ENCODE measurements at regions not wholly inside any gene's neighbourhood (a gene's known extent, or its start where the extent isn't known, plus 50 kb on each side); places are given as distances from the start of the nearest gene placed in this dataset.

DNA sequence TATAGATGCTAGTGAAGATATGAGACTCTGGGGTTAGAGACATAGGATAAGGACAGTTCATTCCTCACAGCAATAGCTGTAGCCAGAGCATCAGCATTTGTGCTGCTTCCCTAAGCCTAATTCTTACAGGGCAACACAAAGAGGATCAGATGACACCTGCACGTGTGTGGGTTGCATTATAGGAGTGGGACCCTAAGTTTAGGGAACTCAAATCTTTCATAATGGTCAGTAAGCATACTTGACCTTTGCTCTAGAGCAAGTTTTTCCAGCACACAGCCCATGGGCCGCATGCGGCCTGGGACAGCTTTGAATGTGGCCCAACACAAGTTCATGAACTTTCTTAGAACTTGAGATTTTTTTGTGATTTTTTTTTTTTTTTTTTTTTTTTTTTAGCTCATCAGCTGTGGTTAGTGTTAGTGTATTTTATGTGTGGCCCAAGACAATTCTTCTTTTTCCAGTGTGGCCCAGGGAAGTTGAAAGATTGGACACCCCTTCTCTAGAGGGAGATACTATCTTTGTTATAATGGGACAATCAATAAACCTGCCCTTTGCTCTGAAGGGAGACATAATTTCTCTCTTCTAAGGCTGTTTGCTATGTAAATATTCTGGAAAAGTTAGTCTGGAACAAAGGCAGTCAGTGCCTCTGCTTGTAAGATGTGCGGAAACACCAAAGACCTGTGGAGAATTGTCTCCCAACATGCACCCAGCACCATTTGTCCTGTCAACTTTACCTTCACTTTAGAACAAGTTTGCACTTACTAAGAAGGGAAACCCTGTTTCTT lies 650.2 kb downstream of the ZNF674 start:
- FAIRE-seq (no peak), DNase-seq (ENCODE audit: insufficient read length, low spot score) (no peak)
- TF ChIP-seq TAF1 (IDR thresholded peaks at IDR 0.05; ENCODE audit: low read depth, low read length): no peak
- no peak for TF ChIP-seq SPI1 (IDR thresholded peaks at IDR 0.05; ENCODE audit: low read depth, low read length)
- no peak for TF ChIP-seq PAX5 (IDR thresholded peaks at IDR 0.05; ENCODE audit: insufficient read depth, low read length, severe bottlenecking)
- TF ChIP-seq POLR2A (IDR thresholded peaks at IDR 0.05; ENCODE audit: low read depth, low read length): no peak
- no peak for TF ChIP-seq POLR2AphosphoS5 (IDR thresholded peaks at IDR 0.05; ENCODE audit: low read depth, low read length)
- no peak for TF ChIP-seq POU2F2 (IDR thresholded peaks at IDR 0.05; ENCODE audit: low read depth, low read length)

DNA sequence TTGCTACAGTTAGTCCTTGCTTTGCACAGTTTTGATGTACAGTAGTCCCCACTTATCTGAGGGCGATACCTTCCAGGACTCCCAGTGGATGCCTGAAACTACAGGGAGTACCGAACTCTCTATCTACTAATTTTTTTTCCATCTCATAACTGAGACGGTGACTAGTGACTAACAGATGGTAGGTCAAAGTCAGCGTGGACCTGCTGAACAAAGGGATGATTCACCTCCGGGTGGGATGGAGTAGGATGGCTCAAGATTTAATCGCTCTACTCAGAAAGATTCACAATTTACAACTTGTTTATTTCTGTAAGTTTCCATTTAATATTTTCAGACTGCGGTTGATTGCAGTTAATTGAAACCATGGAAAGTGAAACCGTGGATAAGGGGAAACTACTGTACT lies 655.8 kb downstream of the ZNF674 start:
- no peak for FAIRE-seq
- no peak for TF ChIP-seq POLR2A (IDR thresholded peaks at IDR 0.05; ENCODE audit: low read depth, low read length)
- TF ChIP-seq SPI1 (IDR thresholded peaks at IDR 0.05; ENCODE audit: low read depth, low read length): no peak
- TF ChIP-seq TAF1 (IDR thresholded peaks at IDR 0.05; ENCODE audit: low read depth, low read length): no peak
- no peak for TF ChIP-seq POLR2AphosphoS5 (IDR thresholded peaks at IDR 0.05; ENCODE audit: low read depth, low read length)
- TF ChIP-seq POU2F2 (IDR thresholded peaks at IDR 0.05; ENCODE audit: low read depth, low read length): no peak
- TF ChIP-seq PAX5 (IDR thresholded peaks at IDR 0.05; ENCODE audit: insufficient read depth, low read length, severe bottlenecking): no peak
- no peak for DNase-seq (ENCODE audit: insufficient read length, low spot score)

DNA sequence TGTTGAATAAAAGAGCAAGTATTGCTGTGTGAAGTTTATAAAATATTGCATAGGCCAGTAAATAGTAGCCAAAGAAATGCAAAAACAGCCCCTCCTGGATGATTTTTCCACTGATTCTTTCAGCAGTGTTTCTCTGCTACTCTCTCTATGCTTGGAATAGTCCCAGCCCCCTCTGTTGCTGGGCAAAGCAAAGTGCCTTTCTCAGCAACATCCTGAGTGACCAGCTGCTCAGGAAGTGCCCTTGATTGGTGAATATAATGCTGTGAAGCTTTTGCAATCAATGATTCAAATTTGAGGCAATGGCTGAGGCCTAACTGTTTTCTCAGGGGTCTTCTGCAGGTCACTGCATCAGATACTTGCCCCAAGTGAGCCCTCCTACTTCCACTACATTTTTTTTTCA lies 656.7 kb downstream of the ZNF674 start:
- no peak for DNase-seq (ENCODE audit: insufficient read length, low spot score)
- no peak for FAIRE-seq

GRCh38 chrX:45885931-45886330 lies 659.3 kb downstream of the ZNF674 start:
- FAIRE-seq: no peak
- DNase-seq (ENCODE audit: insufficient read length, low spot score): no peak
- TF ChIP-seq POLR2A (IDR thresholded peaks at IDR 0.05; ENCODE audit: low read depth, low read length): no peak
- no peak for TF ChIP-seq POLR2AphosphoS5 (IDR thresholded peaks at IDR 0.05; ENCODE audit: low read depth, low read length)
- no peak for TF ChIP-seq TAF1 (IDR thresholded peaks at IDR 0.05; ENCODE audit: low read depth, low read length)
- TF ChIP-seq POU2F2 (IDR thresholded peaks at IDR 0.05; ENCODE audit: low read depth, low read length): no peak
- no peak for TF ChIP-seq PAX5 (IDR thresholded peaks at IDR 0.05; ENCODE audit: insufficient read depth, low read length, severe bottlenecking)
- TF ChIP-seq SPI1 (IDR thresholded peaks at IDR 0.05; ENCODE audit: low read depth, low read length): no peak

More for the DNA sequence above, 656.7 kb downstream of the ZNF674 start:
- TF ChIP-seq POLR2AphosphoS5 (IDR thresholded peaks at IDR 0.05; ENCODE audit: low read depth, low read length) (no peak), TAF1 (IDR thresholded peaks at IDR 0.05; ENCODE audit: low read depth, low read length) (no peak)

DNA sequence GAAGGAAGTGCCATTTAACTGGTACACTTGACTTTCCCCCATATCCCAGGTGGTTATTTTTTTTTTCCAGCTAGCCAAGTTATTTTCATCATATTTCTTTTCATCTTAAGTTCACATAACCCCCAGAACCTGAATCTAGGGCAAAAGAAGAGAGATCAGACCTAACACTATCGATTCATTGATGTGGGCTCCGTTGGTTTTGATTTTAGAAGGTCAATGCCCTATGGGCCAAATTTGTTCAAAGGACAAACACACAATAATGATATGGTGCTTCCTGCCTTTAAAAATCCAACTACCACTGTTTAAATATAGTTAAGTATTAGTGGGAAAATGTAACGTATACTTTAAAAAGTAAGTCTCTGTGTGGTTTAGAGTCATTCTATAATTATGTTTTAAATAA lies 665.7 kb downstream of the ZNF674 start:
- TF ChIP-seq SPI1 (IDR thresholded peaks at IDR 0.05; ENCODE audit: low read depth, low read length): no peak
- TF ChIP-seq POLR2AphosphoS5 (IDR thresholded peaks at IDR 0.05; ENCODE audit: low read depth, low read length): no peak
- TF ChIP-seq TAF1 (IDR thresholded peaks at IDR 0.05; ENCODE audit: low read depth, low read length): no peak
- TF ChIP-seq POLR2A (IDR thresholded peaks at IDR 0.05; ENCODE audit: low read depth, low read length): no peak
- TF ChIP-seq POU2F2 (IDR thresholded peaks at IDR 0.05; ENCODE audit: low read depth, low read length): no peak
- TF ChIP-seq PAX5 (IDR thresholded peaks at IDR 0.05; ENCODE audit: insufficient read depth, low read length, severe bottlenecking): no peak
- no peak for DNase-seq (ENCODE audit: insufficient read length, low spot score)
- FAIRE-seq: no peak

DNA sequence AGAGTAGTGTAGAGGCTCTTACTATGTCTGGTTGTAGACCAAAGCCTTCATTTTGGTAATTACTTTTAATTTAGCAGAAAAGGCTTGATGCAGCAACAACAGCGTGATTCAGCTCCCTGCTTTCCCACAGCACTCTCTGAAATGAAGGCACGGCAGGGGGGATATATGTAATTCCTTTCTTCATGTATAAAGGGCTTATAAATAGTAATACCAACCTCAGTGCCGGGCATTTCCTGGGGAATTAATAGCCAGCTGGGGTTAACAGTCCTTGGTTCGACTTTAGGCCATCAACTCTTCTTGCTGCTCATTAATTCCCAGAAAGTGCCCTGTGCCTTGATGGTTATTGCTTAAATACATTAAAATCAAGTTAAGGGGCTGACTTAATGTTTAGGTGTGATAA lies 669.0 kb downstream of the ZNF674 start:
- FAIRE-seq: no peak

DNA sequence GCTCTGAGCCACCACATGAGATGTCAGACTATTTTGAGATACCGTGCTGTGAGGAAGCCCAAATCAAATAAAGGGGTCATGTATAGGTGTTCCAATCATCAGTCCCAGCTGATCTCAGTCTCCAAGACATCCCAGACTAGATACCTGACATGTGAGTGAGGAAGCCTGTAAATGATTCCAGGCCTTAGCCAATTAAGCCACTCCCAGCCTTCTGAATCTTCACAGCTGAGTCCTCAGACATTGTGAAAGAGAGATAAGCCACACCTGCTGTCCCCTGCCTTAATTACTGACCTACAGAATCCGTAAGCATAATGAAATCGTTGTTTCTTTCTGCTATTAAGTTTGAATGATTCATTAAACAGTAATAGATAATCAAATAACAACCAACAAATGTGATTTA lies 671.4 kb downstream of the ZNF674 start:
- TF ChIP-seq POLR2AphosphoS5 (IDR thresholded peaks at IDR 0.05; ENCODE audit: low read depth, low read length) (no peak), POU2F2 (IDR thresholded peaks at IDR 0.05; ENCODE audit: low read depth, low read length) (no peak), TAF1 (IDR thresholded peaks at IDR 0.05; ENCODE audit: low read depth, low read length) (no peak), SPI1 (IDR thresholded peaks at IDR 0.05; ENCODE audit: low read depth, low read length) (no peak), PAX5 (IDR thresholded peaks at IDR 0.05; ENCODE audit: insufficient read depth, low read length, severe bottlenecking) (no peak), POLR2A (IDR thresholded peaks at IDR 0.05; ENCODE audit: low read depth, low read length) (no peak)
- FAIRE-seq (no peak), DNase-seq (ENCODE audit: insufficient read length, low spot score) (no peak)

More for the DNA sequence above, 669.0 kb downstream of the ZNF674 start:
- DNase-seq (ENCODE audit: insufficient read length, low spot score): no peak
- TF ChIP-seq POU2F2 (IDR thresholded peaks at IDR 0.05; ENCODE audit: low read depth, low read length): no peak
- TF ChIP-seq SPI1 (IDR thresholded peaks at IDR 0.05; ENCODE audit: low read depth, low read length): no peak
- TF ChIP-seq POLR2AphosphoS5 (IDR thresholded peaks at IDR 0.05; ENCODE audit: low read depth, low read length): no peak
- no peak for TF ChIP-seq POLR2A (IDR thresholded peaks at IDR 0.05; ENCODE audit: low read depth, low read length)
- no peak for TF ChIP-seq PAX5 (IDR thresholded peaks at IDR 0.05; ENCODE audit: insufficient read depth, low read length, severe bottlenecking)
- no peak for TF ChIP-seq TAF1 (IDR thresholded peaks at IDR 0.05; ENCODE audit: low read depth, low read length)

DNA sequence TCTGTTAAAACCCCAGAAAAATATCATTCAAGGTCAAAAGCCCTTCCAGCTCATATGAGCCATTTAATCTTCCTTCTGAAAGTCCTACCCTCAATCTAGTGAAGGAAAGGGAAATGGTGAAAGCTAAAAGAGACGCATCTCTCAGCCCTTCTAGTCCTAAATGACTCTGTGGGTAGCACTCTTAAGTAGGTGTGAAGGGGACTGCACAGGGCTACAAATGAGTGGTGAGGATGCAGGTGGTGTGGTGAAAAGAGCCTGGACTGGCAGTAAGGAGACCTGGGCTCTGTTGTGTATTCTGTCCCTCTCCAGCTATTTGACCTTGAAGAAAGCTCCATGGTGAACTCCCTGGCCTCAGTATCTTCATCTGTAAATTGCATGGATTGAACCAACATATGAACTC lies 671.8 kb upstream of the DIPK2B start:
- TF ChIP-seq SPI1 (IDR thresholded peaks at IDR 0.05; ENCODE audit: low read depth, low read length) (no peak), POLR2AphosphoS5 (IDR thresholded peaks at IDR 0.05; ENCODE audit: low read depth, low read length) (no peak), POU2F2 (IDR thresholded peaks at IDR 0.05; ENCODE audit: low read depth, low read length) (no peak), POLR2A (IDR thresholded peaks at IDR 0.05; ENCODE audit: low read depth, low read length) (no peak), PAX5 (IDR thresholded peaks at IDR 0.05; ENCODE audit: insufficient read depth, low read length, severe bottlenecking) (no peak), TAF1 (IDR thresholded peaks at IDR 0.05; ENCODE audit: low read depth, low read length) (no peak)
- FAIRE-seq: no peak
- DNase-seq (ENCODE audit: insufficient read length, low spot score): no peak

GRCh38 chrX:45868425-45868824 lies 667.7 kb upstream of the DIPK2B start:
- TF ChIP-seq POLR2A (IDR thresholded peaks at IDR 0.05; ENCODE audit: low read depth, low read length): no peak
- TF ChIP-seq SPI1 (IDR thresholded peaks at IDR 0.05; ENCODE audit: low read depth, low read length): no peak
- TF ChIP-seq POU2F2 (IDR thresholded peaks at IDR 0.05; ENCODE audit: low read depth, low read length): no peak
- no peak for TF ChIP-seq POLR2AphosphoS5 (IDR thresholded peaks at IDR 0.05; ENCODE audit: low read depth, low read length)
- TF ChIP-seq TAF1 (IDR thresholded peaks at IDR 0.05; ENCODE audit: low read depth, low read length): no peak
- no peak for TF ChIP-seq PAX5 (IDR thresholded peaks at IDR 0.05; ENCODE audit: insufficient read depth, low read length, severe bottlenecking)
- FAIRE-seq (no peak), DNase-seq (ENCODE audit: insufficient read length, low spot score) (no peak)

DNA sequence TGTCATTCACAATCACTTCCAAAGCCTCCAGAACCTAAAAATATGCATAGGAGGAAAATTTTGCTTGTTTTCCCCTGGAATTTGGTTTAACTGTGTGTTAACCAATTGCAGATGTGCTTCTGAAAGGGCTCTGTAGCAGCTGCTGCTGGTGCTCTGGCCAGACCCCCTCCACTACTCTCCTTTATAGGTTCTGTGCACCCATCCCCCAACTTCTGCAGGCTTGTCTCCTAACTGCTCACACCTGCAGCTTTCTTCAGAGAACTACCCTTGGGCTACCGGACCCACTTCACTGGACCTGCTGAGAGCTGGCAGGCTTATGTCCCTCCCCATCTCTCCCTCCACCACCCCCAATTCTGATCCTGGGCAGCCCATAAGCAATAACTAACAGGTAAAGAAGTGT lies 662.1 kb upstream of the DIPK2B start:
- no peak for TF ChIP-seq POU2F2 (IDR thresholded peaks at IDR 0.05; ENCODE audit: low read depth, low read length)
- no peak for TF ChIP-seq POLR2AphosphoS5 (IDR thresholded peaks at IDR 0.05; ENCODE audit: low read depth, low read length)
- TF ChIP-seq POLR2A (IDR thresholded peaks at IDR 0.05; ENCODE audit: low read depth, low read length): no peak
- no peak for TF ChIP-seq PAX5 (IDR thresholded peaks at IDR 0.05; ENCODE audit: insufficient read depth, low read length, severe bottlenecking)
- TF ChIP-seq SPI1 (IDR thresholded peaks at IDR 0.05; ENCODE audit: low read depth, low read length): no peak
- no peak for TF ChIP-seq TAF1 (IDR thresholded peaks at IDR 0.05; ENCODE audit: low read depth, low read length)
- FAIRE-seq (no peak), DNase-seq (ENCODE audit: insufficient read length, low spot score) (no peak)
